ENCODE measurements at regions not wholly inside any gene's neighbourhood (a gene's known extent, or its start where the extent isn't known, plus 50 kb on each side); places are given as distances from the start of the nearest gene placed in this dataset.

GRCh38 chr22:27003297-27003696, 345.9 kb downstream of the MIAT start:
- in situ Hi-C loops (cut with MboI; ENCODE audit: low sequenced_read_pairs in 4 of 4) (no loop called here), intact Hi-C loops (cut with DNase I; ENCODE audit: low total_unique reads) (no loop called here)
- no peaks in the 10 kb centered on the region for H3K9me3 ChIP-seq
- ATAC-seq, result no peak
- no peaks in the 10 kb centered on the region for H3K4me1 ChIP-seq
- no peak overlapping the region for H3K4me3 ChIP-seq
- H3K36me3 ChIP-seq, result no peaks in the 10 kb centered on the region
- H3K27me3 ChIP-seq, result peaks cover 3 to 9% (median 5%) of the 10 kb centered on the region in 3 donors
- TF ChIP-seq CTCF (IDR thresholded peaks at IDR 0.05 in 4 of 5, conservative IDR thresholded peaks at IDR 0.05 in 1 of 5) (no peak), POLR2A (IDR thresholded peaks at IDR 0.05) (no peak)
- H3K27ac ChIP-seq, result no peak overlapping the region
- no peak for DNase-seq

GRCh38 chr22:27004434-27004833, 347.0 kb downstream of the MIAT start:
- no peaks in the 10 kb centered on the region for H3K36me3 ChIP-seq
- in situ Hi-C loops (cut with MboI; ENCODE audit: low sequenced_read_pairs in 4 of 4), result no loop called here
- peaks cover 3 to 9% (median 5%) of the 10 kb centered on the region in 3 donors for H3K27me3 ChIP-seq
- H3K9me3 ChIP-seq, result no peaks in the 10 kb centered on the region
- no peak for TF ChIP-seq POLR2A (IDR thresholded peaks at IDR 0.05)
- intact Hi-C loops (cut with DNase I; ENCODE audit: low total_unique reads), result no loop called here
- no peak overlapping the region for H3K27ac ChIP-seq
- ATAC-seq, result no peak
- no peaks in the 10 kb centered on the region for H3K4me1 ChIP-seq
- no peak overlapping the region for H3K4me3 ChIP-seq
- no peak for DNase-seq

GRCh38 chr22:27008454-27008853, 351.1 kb downstream of the MIAT start:
- Histone ChIP-seq H3K27ac (no peak overlapping the region), H3K36me3 (no peaks in the 10 kb centered on the region), H3K9me3 (no peaks in the 10 kb centered on the region), H3K4me1 (no peaks in the 10 kb centered on the region), H3K4me3 (no peak overlapping the region), H3K27me3 (peaks cover 3 to 12% (median 12%) of the 10 kb centered on the region in 3 donors)
- no peak for TF ChIP-seq POLR2A (IDR thresholded peaks at IDR 0.05)
- in situ Hi-C loops (cut with MboI; ENCODE audit: low sequenced_read_pairs in 4 of 4) (no loop called here), intact Hi-C loops (cut with DNase I; ENCODE audit: low total_unique reads) (no loop called here)
- ATAC-seq (no peak), DNase-seq (no peak)

GRCh38 chr22:27011133-27011532, 353.7 kb downstream of the MIAT start:
- H3K27me3 ChIP-seq, result peaks cover 3 to 21% (median 16%) of the 10 kb centered on the region in 3 donors
- TF ChIP-seq POLR2A (IDR thresholded peaks at IDR 0.05), result no peak
- no peak for TF ChIP-seq CTCF (IDR thresholded peaks at IDR 0.05 in 4 of 5, conservative IDR thresholded peaks at IDR 0.05 in 1 of 5)
- H3K4me3 ChIP-seq, result no peak overlapping the region
- in situ Hi-C loops (cut with MboI; ENCODE audit: low sequenced_read_pairs in 4 of 4), result no loop called here
- intact Hi-C loops (cut with DNase I; ENCODE audit: low total_unique reads), result no loop called here
- ATAC-seq (no peak), DNase-seq (no peak)
- no peaks in the 10 kb centered on the region for H3K9me3 ChIP-seq
- H3K27ac ChIP-seq, result no peak overlapping the region
- no peaks in the 10 kb centered on the region for H3K4me1 ChIP-seq
- no peaks in the 10 kb centered on the region for H3K36me3 ChIP-seq

- no peak overlapping the region for H3K27ac ChIP-seq
- peaks cover 3 to 22% (median 22%) of the 10 kb centered on the region in 3 donors for H3K27me3 ChIP-seq
- DNase-seq (no peak), ATAC-seq (no peak)
- H3K9me3 ChIP-seq, result no peaks in the 10 kb centered on the region
- H3K4me1 ChIP-seq, result no peaks in the 10 kb centered on the region
- no peak for TF ChIP-seq POLR2A (IDR thresholded peaks at IDR 0.05)
- no peak for TF ChIP-seq CTCF (IDR thresholded peaks at IDR 0.05 in 4 of 5, conservative IDR thresholded peaks at IDR 0.05 in 1 of 5)
- intact Hi-C loops (cut with DNase I; ENCODE audit: low total_unique reads) (no loop called here), in situ Hi-C loops (cut with MboI; ENCODE audit: low sequenced_read_pairs in 4 of 4) (no loop called here)
- no peaks in the 10 kb centered on the region for H3K36me3 ChIP-seq
- H3K4me3 ChIP-seq, result no peak overlapping the region
Measured at GRCh38 chr22:27011717-27012116, 354.3 kb downstream of the MIAT start.

- Histone ChIP-seq H3K9me3 (no peaks in the 10 kb centered on the region), H3K27me3 (peaks cover 9 to 26% (median 19%) of the 10 kb centered on the region in 3 donors), H3K4me3 (no peak overlapping the region), H3K27ac (no peak overlapping the region), H3K36me3 (no peaks in the 10 kb centered on the region), H3K4me1 (no peaks in the 10 kb centered on the region)
- ATAC-seq (no peak), DNase-seq (no peak)
- intact Hi-C loops (cut with DNase I; ENCODE audit: low total_unique reads) (no loop called here), in situ Hi-C loops (cut with MboI; ENCODE audit: low sequenced_read_pairs in 4 of 4) (no loop called here)
- TF ChIP-seq POLR2A (IDR thresholded peaks at IDR 0.05), result no peak
Measured at GRCh38 chr22:27019827-27020226, 362.4 kb downstream of the MIAT start.

Data from gastrocnemius medialis (tissue), 4 donors.